ENCODE measurements at regions not wholly inside any gene's neighbourhood (a gene's known extent, or its start where the extent isn't known, plus 50 kb on each side); places are given as distances from the start of the nearest gene placed in this dataset.
"Not testable (repeated sequence)": the region's sequence is repeated elsewhere in the genome, so short reads cannot be mapped to it uniquely, and the experiment has no call there.

DNA sequence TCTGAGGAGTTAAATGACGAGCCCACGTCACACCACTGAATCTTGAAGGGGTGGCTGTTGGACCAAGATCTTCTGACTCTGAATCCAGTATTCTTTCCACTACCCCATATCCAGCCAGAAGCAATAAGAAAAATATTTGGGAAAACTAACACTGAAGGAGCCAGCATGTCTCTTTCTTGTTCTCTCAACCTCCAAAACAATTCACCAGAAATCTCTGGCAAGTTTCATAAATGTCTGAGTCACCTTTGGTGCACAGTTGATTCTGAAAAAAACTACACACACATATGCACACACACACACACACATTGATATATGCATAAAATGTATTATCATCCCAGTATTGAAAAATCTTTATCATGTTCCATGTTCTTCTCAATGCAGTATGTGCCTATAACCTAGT is 104.3 kb upstream of the BLID start:
- no peak for DNase-seq

DNA sequence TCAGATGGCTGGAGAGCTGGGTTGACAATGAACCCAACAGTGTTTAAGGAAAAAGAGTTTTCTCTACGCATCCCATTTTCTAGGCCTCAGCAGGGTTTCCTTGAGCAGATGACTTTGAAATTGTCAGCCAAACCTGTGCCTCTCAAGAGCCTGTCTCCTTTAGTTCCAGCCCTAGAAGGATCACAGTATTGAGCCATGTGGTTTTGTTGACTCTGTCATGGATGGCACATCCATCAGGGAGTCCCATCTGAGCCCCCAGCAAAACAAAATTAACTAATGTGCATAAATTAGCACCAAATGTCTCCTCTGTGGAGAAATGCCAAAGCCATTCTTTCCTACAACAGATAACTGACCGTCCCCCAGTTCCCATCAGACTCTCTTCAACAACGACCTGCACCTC is 103.8 kb upstream of the BLID start:
- no peak for DNase-seq

DNA sequence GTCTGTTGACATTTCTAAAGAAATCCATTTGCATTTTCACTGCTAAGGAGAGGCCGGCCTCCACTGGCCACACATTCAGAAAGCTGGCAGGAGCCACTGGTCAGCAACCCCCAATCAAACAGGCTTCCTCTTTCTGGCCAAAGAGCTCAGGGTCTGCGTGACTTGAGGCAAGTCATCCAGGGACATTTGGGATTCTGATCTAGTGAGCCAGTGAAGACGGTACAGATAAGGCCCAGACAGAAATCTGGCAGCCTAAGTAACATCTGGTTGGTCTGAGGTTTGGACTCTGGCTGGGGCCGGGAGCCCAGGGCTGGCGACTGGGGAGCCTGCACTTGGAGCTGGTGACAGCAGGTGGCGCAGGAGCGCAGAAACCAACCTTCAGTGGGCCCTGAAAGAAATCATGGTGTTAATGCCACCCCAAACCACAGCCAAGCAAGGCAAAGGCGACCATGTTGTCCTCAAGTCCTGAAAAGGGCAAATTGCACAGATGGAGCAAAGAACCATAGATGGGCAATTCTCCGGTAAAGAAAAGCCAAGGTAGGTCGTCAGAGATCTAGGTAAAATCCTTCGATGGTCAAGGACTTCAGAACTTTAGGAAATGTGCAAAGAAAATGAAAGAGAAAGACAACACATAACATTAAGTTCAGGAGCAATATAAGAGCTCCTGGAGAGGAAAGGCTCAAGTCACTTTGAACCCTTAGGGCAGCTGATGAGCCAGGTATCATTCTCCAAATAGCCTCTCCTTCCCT is 99.4 kb upstream of the BLID start:
- DNase-seq = peak; percentile 76

DNA sequence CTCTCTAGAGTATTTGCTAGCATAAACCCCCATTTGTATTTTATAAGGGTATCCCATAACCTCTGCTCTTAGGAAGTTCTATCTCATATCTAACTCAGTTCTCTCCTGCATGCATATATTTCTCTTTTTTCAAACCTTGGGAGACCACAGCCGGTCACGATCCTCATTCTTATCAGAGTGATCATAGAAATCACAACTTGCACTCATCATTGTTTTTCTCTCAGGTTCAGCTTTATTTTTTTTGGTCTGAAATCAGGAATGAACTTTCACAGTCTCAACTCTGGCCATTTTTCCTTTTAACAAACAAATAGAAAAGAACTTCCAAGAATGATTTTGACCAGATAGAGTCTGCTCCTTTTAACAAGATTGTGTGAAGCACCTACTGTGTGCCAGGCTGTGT is 98.6 kb upstream of the BLID start:
- DNase-seq = no peak

DNA sequence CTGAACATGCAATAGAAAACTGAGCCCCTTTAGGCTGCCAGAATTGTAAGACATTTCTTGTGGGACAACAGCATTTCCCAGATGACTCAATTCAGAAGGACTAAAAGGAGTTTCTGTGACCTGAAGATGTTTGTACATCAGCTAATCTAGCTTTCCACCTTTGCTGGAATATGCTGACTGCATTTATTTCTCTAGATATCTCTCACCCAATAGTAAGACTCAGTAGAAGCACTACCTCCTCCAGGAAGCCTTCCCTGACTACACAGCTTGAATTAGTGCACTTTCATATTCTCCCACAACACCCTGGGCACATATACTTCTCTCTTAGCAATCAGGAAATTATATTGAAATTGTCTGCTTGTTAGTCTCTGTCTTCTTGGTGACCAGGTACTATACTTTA is 98.1 kb upstream of the BLID start:
- no peak for DNase-seq

DNA sequence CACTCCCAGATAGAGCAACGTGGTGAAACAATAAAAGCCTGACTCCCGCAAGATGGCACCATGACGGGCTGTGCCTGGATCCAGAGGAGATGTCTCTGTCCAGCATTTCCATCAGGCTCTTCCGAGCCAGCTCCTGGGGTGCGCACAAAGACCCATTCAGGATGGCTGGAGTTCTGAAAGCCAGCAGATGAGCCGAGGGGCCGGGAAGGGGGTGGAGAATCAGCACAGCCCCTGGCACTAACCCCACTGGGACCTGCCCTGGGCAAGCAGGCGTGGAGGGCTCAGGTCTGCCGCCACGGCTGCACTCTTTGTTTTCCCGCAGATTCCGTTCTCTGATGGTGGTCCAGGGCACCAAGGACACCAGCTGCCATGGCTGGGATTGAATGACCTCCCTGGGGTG is 97.2 kb upstream of the BLID start:
- DNase-seq = no peak

DNA sequence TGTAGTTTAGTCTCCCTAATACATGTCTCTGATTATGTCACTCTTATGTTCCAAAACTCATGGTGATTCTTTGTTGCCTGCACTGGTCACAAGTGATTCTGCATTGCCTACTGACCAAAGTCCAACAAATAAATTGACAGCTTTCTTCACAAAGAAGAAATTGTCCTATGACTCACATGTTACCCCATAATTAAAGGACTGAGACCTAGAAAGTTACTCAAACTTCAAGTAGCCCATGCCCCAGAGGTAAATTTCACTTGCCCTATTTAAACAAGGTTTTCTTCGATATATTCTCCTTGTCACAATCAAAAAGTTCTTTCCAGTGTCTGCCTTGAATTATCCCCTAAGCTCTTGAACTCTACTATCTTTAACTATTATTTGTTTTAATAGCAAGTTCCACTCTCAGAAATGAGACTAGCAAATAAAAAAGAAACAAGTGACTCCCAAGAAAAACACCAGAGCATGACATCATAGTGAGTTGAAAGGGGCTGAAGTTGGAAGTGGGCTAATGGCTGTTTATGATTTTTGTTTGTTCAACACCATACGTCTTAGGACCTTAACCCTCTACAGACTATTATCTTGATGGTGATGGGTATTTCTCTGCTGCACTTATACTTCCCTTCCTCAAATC is 94.5 kb upstream of the BLID start:
- no peak for DNase-seq

DNA sequence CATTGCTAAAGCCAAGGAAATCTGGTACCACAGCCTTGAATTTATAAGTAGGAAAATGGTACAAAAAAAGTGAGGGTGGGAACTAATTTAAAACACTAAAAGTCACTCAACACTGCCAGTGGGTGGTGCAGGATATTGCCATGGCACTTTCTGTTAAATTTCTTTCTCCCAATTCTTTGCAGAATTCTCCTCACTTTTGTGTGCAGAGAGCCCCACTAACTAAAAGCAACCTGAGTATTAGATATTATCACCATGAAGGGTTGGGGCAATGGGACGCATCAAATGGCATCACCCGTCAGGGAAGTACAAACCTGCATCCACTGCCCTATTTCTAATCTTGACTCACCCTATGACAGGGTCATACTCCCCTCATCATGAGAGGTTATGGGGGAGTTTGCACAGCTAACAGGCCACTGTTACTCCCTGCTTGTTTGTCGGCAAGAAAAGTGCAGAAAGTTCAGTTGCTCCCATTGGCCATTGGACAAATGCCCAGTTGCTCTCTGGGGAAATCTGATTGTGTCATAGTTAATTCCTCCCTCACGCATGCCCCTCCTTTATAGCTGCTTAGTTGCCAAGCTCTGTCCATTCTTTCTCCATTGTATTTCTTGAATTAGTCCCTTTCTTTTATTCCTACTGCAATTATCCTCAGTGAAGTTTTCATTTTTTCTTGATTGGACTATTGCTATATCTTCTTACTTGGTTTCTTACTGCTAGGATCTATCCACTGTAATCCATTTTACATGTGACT is 93.8 kb upstream of the BLID start:
- DNase-seq = no peak

DNA sequence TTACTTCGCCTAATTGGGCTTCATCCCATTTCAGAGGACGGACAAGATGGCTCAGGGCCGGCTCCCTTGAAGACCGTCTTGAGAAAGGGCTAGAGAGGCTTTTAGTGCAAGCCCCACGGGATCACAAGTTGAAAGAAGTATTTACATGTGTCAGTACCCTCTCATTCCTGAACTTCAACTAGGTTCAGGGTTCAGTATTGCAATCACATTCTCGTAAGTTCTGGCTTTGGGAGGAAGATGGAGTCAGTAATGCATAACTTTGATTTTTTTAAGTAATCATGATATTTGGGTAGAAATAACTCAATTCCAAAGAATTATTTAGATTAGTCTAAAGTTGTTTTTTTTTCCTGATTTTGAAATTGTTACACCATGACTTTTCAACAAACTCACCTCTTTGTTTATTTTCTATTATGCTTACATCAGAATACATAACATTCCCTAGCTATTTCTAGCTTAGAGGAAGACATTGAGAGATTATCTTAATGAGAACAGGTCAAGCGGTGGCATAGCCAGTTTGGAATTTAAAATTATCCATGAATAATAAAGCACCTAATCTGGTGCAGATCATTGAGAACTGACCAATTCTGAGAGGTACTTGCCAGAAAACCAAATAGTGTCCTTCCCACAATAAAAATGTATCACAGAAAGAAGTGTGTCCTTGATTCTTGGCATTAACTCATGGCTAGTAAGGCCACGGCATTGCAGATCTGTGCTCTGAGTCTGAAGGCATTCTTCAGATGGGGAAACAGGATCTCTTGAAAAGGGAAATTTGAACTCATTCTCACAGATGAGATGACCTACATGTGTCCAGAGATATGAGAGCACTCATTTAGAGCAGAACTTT is 92.1 kb upstream of the BLID start:
- no peak for DNase-seq

DNA sequence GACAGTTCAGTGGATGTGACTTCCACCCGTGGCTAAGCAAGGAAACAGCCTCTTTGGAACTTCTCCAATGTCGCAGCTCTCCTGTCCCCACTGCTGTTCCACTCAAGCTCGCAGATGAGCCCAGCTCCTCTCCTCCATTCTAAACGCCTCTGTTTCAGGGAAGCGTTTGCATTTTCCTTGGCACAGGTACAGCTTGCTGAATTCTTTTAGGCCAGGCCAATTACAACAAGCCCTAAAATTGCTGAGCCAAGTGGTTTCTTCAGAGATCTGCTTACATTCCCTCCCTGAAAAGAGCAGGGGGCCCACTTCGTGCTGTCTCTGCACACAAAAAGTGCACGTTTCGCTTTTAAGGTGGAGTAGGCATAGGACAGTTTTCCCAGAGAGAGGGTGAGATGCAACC is 91.5 kb upstream of the BLID start:
- peak; percentile 21 for DNase-seq

DNA sequence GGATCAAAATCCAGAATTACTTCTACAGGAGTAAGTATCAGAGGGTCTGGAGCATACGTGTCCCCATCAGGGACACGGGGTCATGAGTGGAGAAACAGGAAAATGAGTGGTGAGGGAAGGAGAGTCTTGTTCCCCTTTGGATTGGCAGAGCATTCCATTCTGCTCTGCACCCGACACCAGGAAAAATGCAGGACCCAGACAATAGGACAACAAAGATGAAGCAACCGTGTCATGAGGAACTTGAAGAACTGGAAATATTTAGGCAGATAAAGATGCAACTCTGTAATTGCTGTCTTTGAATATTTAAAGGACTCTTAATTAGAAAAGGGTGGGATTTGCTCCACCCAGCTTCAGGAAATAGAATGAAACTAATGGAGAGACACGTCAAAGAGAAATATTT is 89.0 kb upstream of the BLID start:
- no peak for DNase-seq

DNA sequence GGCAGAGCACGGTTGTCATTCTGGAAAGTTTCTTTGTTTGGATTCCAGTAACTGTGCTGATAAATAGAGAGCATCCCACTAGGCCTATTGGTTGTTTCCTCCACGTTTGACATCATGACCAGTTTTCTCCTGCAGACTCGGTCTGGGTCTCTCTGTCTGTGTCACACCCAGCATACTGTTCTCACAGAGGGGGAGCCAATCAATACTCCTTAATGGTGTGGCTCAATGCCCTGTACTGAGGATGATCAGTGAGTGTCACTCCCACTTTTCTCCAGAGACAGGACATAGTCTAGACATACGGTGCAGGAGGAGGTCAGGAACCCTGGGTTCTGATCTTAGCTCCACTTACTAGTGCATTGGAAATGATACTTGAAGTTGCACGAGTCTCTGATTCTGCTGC is 88.2 kb upstream of the BLID start:
- DNase-seq = no peak

DNA sequence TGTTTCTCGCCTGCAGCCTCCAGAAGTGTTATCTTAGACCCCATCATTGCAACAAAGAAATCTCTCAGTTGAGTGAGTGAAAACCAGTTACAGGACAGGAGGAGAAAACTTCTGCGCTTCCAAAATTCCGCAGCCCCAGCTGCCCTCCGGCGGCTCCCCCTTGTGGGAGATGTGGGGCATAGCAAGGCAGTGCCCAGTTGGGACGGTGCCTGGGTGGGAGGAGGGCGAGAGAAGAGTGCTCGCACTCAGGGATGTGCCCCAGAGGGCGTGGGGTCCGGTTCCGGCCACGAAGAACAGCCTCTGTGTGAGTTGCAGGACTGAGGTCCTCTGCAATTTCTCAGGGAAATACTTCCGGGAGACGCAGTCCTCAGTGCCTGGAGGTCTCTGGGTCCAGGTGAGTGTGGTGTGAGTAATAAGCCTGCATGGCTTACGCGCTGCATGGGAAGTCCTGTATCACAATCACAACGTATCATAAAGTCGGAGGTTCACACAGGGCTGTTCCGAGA is 87.0 kb upstream of the BLID start:
- peak; percentile 31 for DNase-seq

DNA sequence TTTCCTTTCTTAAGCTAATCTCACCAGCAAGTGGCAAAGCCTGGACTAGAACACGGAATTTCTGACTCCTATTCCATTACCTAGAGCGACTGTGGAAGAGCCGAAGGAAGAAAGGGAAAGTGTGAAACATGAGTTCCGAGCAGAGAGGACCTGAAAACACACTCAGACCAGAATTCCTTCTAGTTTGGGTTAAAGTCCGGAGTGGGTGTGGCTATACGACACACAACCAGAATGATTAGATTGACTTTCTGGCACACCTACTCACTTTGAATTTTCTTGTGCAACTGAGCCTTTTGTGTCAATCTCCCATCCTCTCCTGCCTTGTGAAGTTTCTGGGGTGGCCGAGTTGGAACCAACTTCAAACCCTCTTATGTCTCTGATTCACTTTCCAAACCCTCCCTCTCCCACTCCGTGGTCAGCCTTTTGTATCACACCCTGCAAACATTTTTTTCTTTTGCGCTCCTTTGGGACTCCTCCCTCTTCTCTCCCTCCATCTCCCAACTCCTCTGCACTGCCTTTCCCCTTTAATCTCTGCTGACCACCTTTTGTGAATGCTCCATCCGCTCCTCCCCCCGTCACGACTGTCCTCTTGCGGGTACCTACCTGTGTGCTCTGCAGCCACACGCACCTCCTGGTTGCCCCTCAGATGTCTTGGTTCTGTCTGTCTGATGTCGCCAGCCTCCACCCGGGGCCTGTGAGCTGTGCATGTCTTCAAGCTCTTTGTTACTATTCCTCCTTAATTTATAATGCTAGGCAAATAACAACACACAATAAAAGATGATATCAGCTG is 86.3 kb upstream of the BLID start:
- no peak for DNase-seq

DNA sequence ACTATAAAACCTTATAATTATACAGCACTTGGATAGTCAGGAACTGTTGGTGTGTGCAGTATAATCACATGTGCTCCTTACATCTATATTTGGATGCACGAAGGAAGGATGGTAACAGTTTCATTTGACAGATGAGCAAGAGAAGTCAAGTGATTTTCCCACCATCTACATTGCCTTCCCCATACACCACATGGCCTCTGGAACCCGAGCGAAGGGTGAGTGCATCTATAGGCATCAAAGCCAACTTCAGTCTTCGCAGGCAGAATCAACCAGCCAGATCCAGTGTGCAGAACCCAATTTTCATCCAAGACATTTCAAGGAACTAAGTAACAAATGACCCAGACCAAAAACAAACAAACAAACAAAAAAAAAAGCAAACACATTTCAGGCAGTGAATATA is 85.1 kb upstream of the BLID start:
- DNase-seq = no peak

DNA sequence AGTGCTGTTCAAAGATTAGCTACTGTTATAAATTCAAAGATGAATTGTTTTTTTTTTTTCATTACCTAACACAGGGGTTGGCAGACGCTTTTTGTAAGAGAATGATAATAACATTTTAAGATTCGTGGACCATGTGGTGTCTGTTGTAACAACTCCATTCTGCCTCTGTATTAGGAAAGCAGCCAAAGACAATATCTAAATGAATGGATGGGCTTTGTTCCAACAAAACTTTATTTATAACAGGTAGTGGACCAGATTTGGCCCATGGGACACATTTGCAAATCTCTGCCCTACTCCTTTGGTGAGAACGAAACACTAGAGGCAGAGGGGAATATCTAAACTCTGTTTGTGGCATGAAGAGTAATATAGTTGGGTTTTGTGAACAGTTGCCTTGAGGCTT is 83.6 kb upstream of the BLID start:
- DNase-seq = no peak

DNA sequence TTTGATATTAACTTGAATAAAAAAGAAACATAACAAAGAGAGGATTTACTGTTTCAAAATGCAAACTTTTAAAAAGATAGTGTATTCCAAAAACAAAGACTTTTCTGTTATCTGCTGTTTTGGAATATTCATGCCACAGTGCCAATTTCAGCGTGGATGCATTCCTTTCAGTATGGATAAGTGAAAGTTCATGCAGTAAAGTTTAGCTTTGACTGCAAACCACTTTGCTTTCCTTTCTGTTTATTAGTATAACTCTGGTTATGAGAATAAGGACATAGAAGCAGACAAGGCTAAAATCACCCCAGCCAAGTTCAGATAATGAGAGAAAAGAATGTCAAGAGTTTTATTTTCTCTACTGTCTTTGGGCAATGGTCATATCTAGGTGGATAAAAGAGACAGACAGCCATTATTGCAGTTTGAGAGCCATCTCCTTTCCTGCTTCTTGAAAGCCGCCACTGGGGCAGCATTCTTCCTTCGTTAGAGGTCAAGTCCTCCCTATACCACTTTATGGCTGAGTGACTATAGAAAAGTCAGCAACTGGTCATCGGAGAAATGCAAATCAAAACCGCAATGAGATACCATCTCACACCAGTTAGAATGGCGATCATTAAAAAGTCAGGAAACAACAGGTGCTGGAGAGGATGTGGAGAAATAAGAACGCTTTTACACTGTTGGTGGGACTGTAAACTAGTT is 82.4 kb upstream of the BLID start:
- DNase-seq = no peak

DNA sequence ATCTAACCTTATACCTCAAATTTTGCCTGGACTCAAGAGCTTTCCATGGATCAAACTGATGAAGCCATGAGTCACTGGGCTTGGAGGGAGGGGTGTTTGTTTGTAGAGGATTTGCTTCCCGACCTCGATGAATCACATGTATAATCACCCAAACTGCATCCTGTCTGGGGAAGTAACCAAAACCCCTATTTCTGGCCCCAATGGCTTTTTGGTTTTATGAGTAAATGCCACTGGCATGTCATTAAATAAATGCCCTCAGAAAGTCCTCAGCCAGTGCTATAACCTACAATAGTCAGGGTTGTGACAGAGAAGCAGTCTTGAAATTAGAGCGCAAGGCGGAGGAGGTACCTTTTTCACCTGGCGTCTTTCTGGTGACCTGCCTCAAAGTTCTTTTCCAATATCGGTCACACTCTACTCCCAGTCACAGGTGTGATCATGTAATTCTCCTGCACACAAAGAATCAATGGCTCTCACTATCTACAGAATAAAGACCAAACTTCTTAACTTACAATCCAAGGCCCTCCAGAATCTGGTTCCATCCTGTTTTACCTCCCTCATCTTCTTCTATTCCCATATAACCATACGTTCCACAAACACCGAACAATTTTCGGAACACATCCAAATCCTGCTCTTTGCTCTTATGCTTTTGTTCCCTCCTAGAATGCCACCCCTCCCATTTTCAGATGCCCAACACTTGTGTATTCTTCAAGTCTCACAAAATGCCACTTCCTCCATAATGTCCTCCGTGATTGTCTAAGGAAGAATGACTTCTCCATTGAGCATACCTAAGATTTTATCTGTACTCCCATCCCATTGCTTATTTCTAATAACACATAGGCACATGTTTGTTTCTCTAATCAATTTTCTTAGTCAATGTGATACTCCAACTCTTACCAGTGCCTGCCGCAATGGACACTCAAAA is 81.3 kb upstream of the BLID start:
- DNase-seq = no peak

DNA sequence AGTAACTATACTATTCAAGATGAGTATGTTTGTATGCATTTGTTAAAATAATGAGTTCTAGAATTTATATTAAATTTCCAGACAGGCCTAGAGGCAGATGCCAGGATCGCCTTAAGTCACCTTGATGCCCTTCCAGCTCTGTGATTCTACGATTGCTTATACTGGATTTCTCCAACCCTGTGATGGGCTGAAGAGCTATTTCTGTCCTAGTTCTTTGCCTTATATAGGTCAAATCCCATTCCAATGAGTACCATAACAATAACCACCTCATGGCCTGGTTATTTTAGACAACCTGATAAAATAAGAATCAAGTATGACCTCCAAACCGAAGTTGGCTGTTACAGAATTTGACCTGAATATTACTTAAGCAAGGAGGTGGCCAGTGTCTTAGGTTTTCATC is 79.8 kb upstream of the BLID start:
- no peak for DNase-seq

DNA sequence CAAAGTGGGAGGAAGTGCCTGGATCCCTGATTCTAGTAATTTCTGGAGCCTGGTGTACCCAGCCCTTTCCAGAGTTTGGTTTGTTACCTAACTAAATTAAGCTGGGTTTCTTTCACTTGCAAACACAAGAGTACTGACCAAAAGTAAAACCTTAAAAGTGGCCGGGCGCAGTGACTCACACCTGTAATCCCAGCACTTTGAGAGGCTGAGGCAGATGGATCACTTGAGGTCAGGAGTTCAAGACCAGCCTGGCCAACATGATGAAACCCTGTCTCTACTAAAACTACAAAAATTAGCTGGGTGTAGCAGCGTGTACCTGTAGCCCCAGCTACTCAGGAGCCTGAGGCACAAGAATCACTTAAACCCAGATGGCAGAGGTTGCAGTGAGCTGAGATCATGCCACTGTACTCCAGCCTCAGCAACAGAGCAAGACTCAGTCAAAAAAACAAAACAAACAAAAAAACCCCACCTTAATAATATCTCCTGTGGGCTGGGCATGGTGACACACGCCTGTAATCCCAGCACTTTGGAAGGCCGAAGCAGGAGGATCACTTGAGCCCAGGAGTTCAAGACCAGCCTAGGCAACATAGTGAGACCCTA is 78.0 kb upstream of the BLID start:
- DNase-seq = not testable (repeated sequence)
